ENCODE measurements at regions not wholly inside any gene's neighbourhood (a gene's known extent, or its start where the extent isn't known, plus 50 kb on each side); places are given as distances from the start of the nearest gene placed in this dataset.

DNA sequence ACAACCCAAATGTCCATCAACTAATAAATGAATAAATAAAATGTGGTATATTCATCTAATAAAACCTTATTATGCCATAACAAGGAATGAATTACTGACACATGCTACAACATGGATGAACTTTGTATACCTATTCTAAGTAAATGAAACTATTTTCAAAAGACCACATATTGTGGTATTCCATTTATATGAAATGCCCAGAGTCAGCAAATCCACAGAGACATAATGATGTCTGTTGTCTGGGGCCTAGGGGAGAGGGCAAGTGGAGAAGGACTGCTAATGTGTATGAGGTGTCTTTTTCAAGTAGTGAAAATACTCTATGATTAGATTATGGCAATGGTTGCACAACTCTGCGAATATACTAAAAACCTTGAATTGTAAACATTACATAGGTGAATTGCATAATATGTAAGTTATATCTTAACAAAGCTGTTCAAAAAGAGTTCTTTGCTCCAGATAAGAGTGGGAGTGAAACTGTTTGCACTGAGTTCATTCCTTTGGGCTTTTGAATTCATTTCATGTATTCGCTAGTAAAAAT is 464.2 kb downstream of the NUF2 start:
- H3K9ac ChIP-seq (ENCODE audit: control insufficient read depth, insufficient read depth, low read length) = no peak overlapping the region
- FAIRE-seq (no peak), DNase-seq (ENCODE audit: low read depth, low spot score) (no peak), ATAC-seq (no peak)
- no peaks in the 10 kb centered on the region for H3K27me3 ChIP-seq (replicated peaks in 1 of 2; ENCODE audit: control insufficient read depth in 2 of 2, insufficient read depth in 2 of 2, low read length in 1 of 2)
- ChIA-PET SMC1A (ENCODE audit: uncharacterized antibody, unreplicated experiment) (no interaction called here), POLR2A (no interaction called here), CTCF (no interaction called here), RAD21 (ENCODE audit: unreplicated experiment) (no interaction called here)
- BruUV-seq (replicated peaks) = no TSS peak
- H3K27ac ChIP-seq (ENCODE audit: control insufficient read depth, insufficient read depth) = no peak overlapping the region
- in situ Hi-C loops (cut with MboI) = no loop called here
- no peaks in the 10 kb centered on the region for H3K9me3 ChIP-seq (replicated peaks; ENCODE audit: control insufficient read depth, insufficient read depth, low read length)
- no peaks in the 10 kb centered on the region for H3K4me1 ChIP-seq (ENCODE audit: control insufficient read depth, insufficient read depth, low read length)
- no peaks in the 10 kb centered on the region for H4K20me1 ChIP-seq (ENCODE audit: control insufficient read depth, insufficient read depth)
- no peak overlapping the region for H3K4me2 ChIP-seq (ENCODE audit: control insufficient read depth, insufficient read depth)
- no peak overlapping the region for H2AFZ ChIP-seq (ENCODE audit: control insufficient read depth, low read depth, low read length)
- 69% methylated on average over 2 of the region's 2 CpGs for WGBS (ENCODE audit: insufficient coverage, insufficient replicate concordance, low lambda C conversion rate, missing lambda C conversion rate)
- H3K4me3 ChIP-seq = no peak overlapping the region
- H3K36me3 ChIP-seq (ENCODE audit: control insufficient read depth in 2 of 2, insufficient read depth in 2 of 2, low read length in 1 of 2) = no peaks in the 10 kb centered on the region
- intact Hi-C loops (cut with micrococcal nuclease; ENCODE audit: unreplicated experiment) = no loop called here
- no peaks in the 10 kb centered on the region for H3K79me2 ChIP-seq (ENCODE audit: control insufficient read depth, insufficient read depth, low read length)
- TF ChIP-seq SMAD1 (IDR thresholded peaks at IDR 0.05; ENCODE audit: low read depth, partially characterized antibody) (no peak), HCFC1 (IDR thresholded peaks at IDR 0.05; ENCODE audit: low read length) (no peak), SIX5 (IDR thresholded peaks at IDR 0.05; ENCODE audit: low read depth, low read length, severe bottlenecking) (no peak), ZNF622 (IDR thresholded peaks at IDR 0.05) (no peak), NR2F1 (conservative IDR thresholded peaks at IDR 0.05) (no peak), PAX8 (IDR thresholded peaks at IDR 0.05) (no peak), FOS (IDR thresholded peaks at IDR 0.05; ENCODE audit: borderline replicate concordance, extremely low read depth, insufficient read length) (no peak), ZNF24 (IDR thresholded peaks at IDR 0.05) (no peak), TCF7 (IDR thresholded peaks at IDR 0.05; ENCODE audit: borderline replicate concordance) (no peak), JUND (IDR thresholded peaks at IDR 0.05; ENCODE audit: low read depth, low read length) (no peak), MXI1 (IDR thresholded peaks at IDR 0.05; ENCODE audit: low read depth, low read length) (no peak), KAT2A (conservative IDR thresholded peaks at IDR 0.05; ENCODE audit: control insufficient read depth, low read depth, low read length) (no peak)
- TF ChIP-seq, protein P1, sequence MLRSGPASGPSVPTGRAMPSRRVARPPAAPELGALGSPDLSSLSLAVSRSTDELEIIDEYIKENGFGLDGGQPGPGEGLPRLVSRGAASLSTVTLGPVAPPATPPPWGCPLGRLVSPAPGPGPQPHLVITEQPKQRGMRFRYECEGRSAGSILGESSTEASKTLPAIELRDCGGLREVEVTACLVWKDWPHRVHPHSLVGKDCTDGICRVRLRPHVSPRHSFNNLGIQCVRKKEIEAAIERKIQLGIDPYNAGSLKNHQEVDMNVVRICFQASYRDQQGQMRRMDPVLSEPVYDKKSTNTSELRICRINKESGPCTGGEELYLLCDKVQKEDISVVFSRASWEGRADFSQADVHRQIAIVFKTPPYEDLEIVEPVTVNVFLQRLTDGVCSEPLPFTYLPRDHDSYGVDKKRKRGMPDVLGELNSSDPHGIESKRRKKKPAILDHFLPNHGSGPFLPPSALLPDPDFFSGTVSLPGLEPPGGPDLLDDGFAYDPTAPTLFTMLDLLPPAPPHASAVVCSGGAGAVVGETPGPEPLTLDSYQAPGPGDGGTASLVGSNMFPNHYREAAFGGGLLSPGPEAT (IDR thresholded peaks at IDR 0.05; ENCODE audit: low read depth) = no peak
- TF ChIP-seq, protein P2, sequence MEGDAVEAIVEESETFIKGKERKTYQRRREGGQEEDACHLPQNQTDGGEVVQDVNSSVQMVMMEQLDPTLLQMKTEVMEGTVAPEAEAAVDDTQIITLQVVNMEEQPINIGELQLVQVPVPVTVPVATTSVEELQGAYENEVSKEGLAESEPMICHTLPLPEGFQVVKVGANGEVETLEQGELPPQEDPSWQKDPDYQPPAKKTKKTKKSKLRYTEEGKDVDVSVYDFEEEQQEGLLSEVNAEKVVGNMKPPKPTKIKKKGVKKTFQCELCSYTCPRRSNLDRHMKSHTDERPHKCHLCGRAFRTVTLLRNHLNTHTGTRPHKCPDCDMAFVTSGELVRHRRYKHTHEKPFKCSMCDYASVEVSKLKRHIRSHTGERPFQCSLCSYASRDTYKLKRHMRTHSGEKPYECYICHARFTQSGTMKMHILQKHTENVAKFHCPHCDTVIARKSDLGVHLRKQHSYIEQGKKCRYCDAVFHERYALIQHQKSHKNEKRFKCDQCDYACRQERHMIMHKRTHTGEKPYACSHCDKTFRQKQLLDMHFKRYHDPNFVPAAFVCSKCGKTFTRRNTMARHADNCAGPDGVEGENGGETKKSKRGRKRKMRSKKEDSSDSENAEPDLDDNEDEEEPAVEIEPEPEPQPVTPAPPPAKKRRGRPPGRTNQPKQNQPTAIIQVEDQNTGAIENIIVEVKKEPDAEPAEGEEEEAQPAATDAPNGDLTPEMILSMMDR (IDR thresholded peaks at IDR 0.05 in 2 of 3, conservative IDR thresholded peaks at IDR 0.05 in 1 of 3; ENCODE audit: control insufficient read depth in 2 of 3, extremely low read depth in 1 of 3, insufficient read depth in 1 of 3, low read depth in 3 of 3, low read length in 3 of 3) = no peak
